Common myeloid progenitor, CD34-positive (primary cell): ENCODE measurements at regions not wholly inside any gene's neighbourhood (a gene's known extent, or its start where the extent isn't known, plus 50 kb on each side); places are given as distances from the start of the nearest gene placed in this dataset.
A peak's percentile ranks its signal among the peaks of the same experiment; 100 is the strongest.

Source experiments
- CTCF ChIA-PET: fragments of 350-600 bp; sonication (Branson Sonifier 250); formaldehyde crosslinking; loops from one replicate; lab custom pipeline; 2021; ENCODE audit warnings: antibody characterized with exemption; lab: Charles Lee
- POLR2A ChIA-PET: fragments of 350-600 bp; sonication (Branson Sonifier 250); formaldehyde crosslinking; loops from one replicate; lab custom pipeline; 2021; ENCODE audit warnings: antibody characterized with exemption; lab: Charles Lee
- DNase-seq, 3 donors: peaks; one replicate each; pipeline versions ENCODE4 v3.0.0 to v3.0.0-alpha.2; 2013
- H3K27ac ChIP-seq, 2 experiments: 1 replicate in 1 of 2; 2 replicates in 1 of 2; pipeline ENCODE4 v1.7.0; 2013; ENCODE audit warnings: inconsistent platforms in 2 of 2, low read length in 2 of 2, mild to moderate bottlenecking in 2 of 2, low read depth in 1 of 2, moderate library complexity in 1 of 2; ENCODE audit not compliant: severe bottlenecking in 2 of 2, insufficient read depth in 1 of 2, poor library complexity in 1 of 2
- H3K27me3 ChIP-seq, 5 experiments: replicated peaks in 2 of 5; 1 replicate in 3 of 5; 2 replicates in 2 of 5; pipeline versions ENCODE4 v1.6.1 to v1.7.0; 2013; ENCODE audit warnings: low read length in 4 of 5, mild to moderate bottlenecking in 2 of 5, moderate library complexity in 2 of 5, inconsistent platforms in 1 of 5; ENCODE audit not compliant: insufficient read depth in 5 of 5, control insufficient read depth in 4 of 5
- H3K36me3 ChIP-seq, 4 experiments: 1 replicate in 2 of 4; 2 replicates in 2 of 4; pipeline versions ENCODE4 v1.6.1 to v1.7.0; 2013; ENCODE audit warnings: low read length in 3 of 4, control low read depth in 1 of 4, mild to moderate bottlenecking in 1 of 4; ENCODE audit not compliant: control insufficient read depth in 4 of 4, insufficient read depth in 4 of 4
- H3K4me1 ChIP-seq, 4 experiments: 1 replicate in 3 of 4; 2 replicates in 1 of 4; pipeline versions ENCODE4 v1.6.1 to v1.7.1; 2013; ENCODE audit warnings: low read length in 3 of 4, mild to moderate bottlenecking in 3 of 4, control low read depth in 1 of 4, inconsistent platforms in 1 of 4, moderate library complexity in 1 of 4; ENCODE audit not compliant: control insufficient read depth in 4 of 4, insufficient read depth in 4 of 4; ENCODE audit errors: control extremely low read depth in 1 of 4
- H3K4me3 ChIP-seq, 7 experiments: 1 replicate in 4 of 7; 2 replicates in 3 of 7; pipeline versions ENCODE4 v1.5.1 to v1.7.0; 2013; ENCODE audit warnings: mild to moderate bottlenecking in 7 of 7, low read length in 6 of 7, moderate library complexity in 6 of 7, inconsistent platforms in 2 of 7, low read depth in 2 of 7, control low read depth in 1 of 7; ENCODE audit not compliant: insufficient read depth in 4 of 7, control insufficient read depth in 1 of 7; ENCODE audit errors: extremely low read depth in 1 of 7
- H3K9me3 ChIP-seq, 5 experiments: 1 replicate in 4 of 5; 2 replicates in 1 of 5; pipeline versions ENCODE4 v1.6.1 to v1.7.1; 2013; ENCODE audit warnings: low read length in 4 of 5, mild to moderate bottlenecking in 2 of 5, inconsistent platforms in 1 of 5, low read depth in 1 of 5, moderate library complexity in 1 of 5; ENCODE audit not compliant: control insufficient read depth in 4 of 5, insufficient read depth in 2 of 5; ENCODE audit errors: control extremely low read depth in 1 of 5
- WGBS: methylation state at CpG from one replicate; pipeline ENCODE4 v1.1.5; 2013; ENCODE audit not compliant: insufficient coverage; 5-methylcytosine and 5-hydroxymethylcytosine counted together

- no peak overlapping the region for H3K27ac ChIP-seq
- POLR2A ChIA-PET: no interaction called here
- H3K9me3 ChIP-seq: peaks cover 0 to 11% (median 6%) of the 10 kb centered on the region in 5 experiments
- H3K36me3 ChIP-seq: no peaks in the 10 kb centered on the region
- H3K27me3 ChIP-seq: no peaks in the 10 kb centered on the region
- DNase-seq: no peak
- no peaks in the 10 kb centered on the region for H3K4me1 ChIP-seq
- no peak overlapping the region for H3K4me3 ChIP-seq
- CTCF ChIA-PET: interaction anchor here (1.5 kb wide), 1 partner anchor 151 kb away, joined by 7 read pairs; no protein-coding TSS in a partner anchor
Measured at GRCh38 chr4:16438986-16439385, 212.7 kb upstream of the TAPT1 start.

GRCh38 chr4:16437836-16438235 lies 211.6 kb upstream of the TAPT1 start:
- no peaks in the 10 kb centered on the region for H3K27me3 ChIP-seq
- ChIA-PET POLR2A (no interaction called here), CTCF (interaction anchor here (1.5 kb wide), 1 partner anchor 150 kb away, joined by 7 read pairs; no protein-coding TSS in a partner anchor)
- H3K4me1 ChIP-seq: no peaks in the 10 kb centered on the region
- no peaks in the 10 kb centered on the region for H3K36me3 ChIP-seq
- no peak overlapping the region for H3K4me3 ChIP-seq
- peaks cover 0 to 11% (median 6%) of the 10 kb centered on the region in 5 experiments for H3K9me3 ChIP-seq
- DNase-seq: no peak
- H3K27ac ChIP-seq: no peak overlapping the region
- WGBS: 100% methylated on average over 1 of the region's 2 CpGs

GRCh38 chr4:16431866-16432265 lies 205.6 kb upstream of the TAPT1 start:
- no peaks in the 10 kb centered on the region for H3K4me1 ChIP-seq
- ChIA-PET CTCF (interaction anchor here (1.0 kb wide), 1 partner anchor 11 kb away, joined by 3 read pairs; no protein-coding TSS in a partner anchor), POLR2A (no interaction called here)
- peaks cover 0 to 2% (median 0%) of the 10 kb centered on the region in 5 experiments for H3K9me3 ChIP-seq
- H3K27me3 ChIP-seq: no peaks in the 10 kb centered on the region
- H3K36me3 ChIP-seq: no peaks in the 10 kb centered on the region
- DNase-seq: no peak
- no peak overlapping the region for H3K27ac ChIP-seq
- no peak overlapping the region for H3K4me3 ChIP-seq

- peak in 2 of 3 donors; percentile 2 to 4 for DNase-seq
- Histone ChIP-seq H3K27ac (no peak overlapping the region), H3K4me3 (no peak overlapping the region), H3K9me3 (peaks cover 0 to 5% (median 3%) of the 10 kb centered on the region in 5 experiments), H3K36me3 (no peaks in the 10 kb centered on the region), H3K27me3 (no peaks in the 10 kb centered on the region), H3K4me1 (no peaks in the 10 kb centered on the region)
- POLR2A ChIA-PET: no interaction called here
- CTCF ChIA-PET: no interaction called here
Measured at GRCh38 chr4:16418814-16419213, 192.5 kb upstream of the TAPT1 start.

- Histone ChIP-seq H3K9me3 (peaks cover 0 to 5% (median 3%) of the 10 kb centered on the region in 5 experiments), H3K27ac (no peak overlapping the region), H3K36me3 (no peaks in the 10 kb centered on the region), H3K4me3 (no peak overlapping the region), H3K27me3 (no peaks in the 10 kb centered on the region), H3K4me1 (no peaks in the 10 kb centered on the region)
- CTCF ChIA-PET: no interaction called here
- WGBS: no CpG with 5 or more reads among the region's 4 CpGs
- POLR2A ChIA-PET: no interaction called here
- peak in 2 of 3 donors; percentile 10 to 15 for DNase-seq
Measured at GRCh38 chr4:16417198-16417597, 190.9 kb upstream of the TAPT1 start.

GRCh38 chr4:16416601-16417000 lies 190.3 kb upstream of the TAPT1 start:
- no peak for DNase-seq
- H3K36me3 ChIP-seq: no peaks in the 10 kb centered on the region
- H3K27me3 ChIP-seq: no peaks in the 10 kb centered on the region
- ChIA-PET CTCF (no interaction called here), POLR2A (no interaction called here)
- H3K9me3 ChIP-seq: peaks cover 0 to 5% (median 3%) of the 10 kb centered on the region in 5 experiments
- H3K4me3 ChIP-seq: no peak overlapping the region
- H3K27ac ChIP-seq: no peak overlapping the region
- H3K4me1 ChIP-seq: no peaks in the 10 kb centered on the region

- H3K36me3 ChIP-seq: no peaks in the 10 kb centered on the region
- CTCF ChIA-PET: no interaction called here
- H3K4me3 ChIP-seq: no peak overlapping the region
- peaks cover 0 to 5% (median 1%) of the 10 kb centered on the region in 5 experiments for H3K9me3 ChIP-seq
- no peak for DNase-seq
- no peaks in the 10 kb centered on the region for H3K4me1 ChIP-seq
- POLR2A ChIA-PET: no interaction called here
- no peaks in the 10 kb centered on the region for H3K27me3 ChIP-seq
- H3K27ac ChIP-seq: no peak overlapping the region
Measured at GRCh38 chr4:16415751-16416150, 189.5 kb upstream of the TAPT1 start.
